ENCODE measurements at regions not wholly inside any gene's neighbourhood (a gene's known extent, or its start where the extent isn't known, plus 50 kb on each side); places are given as distances from the start of the nearest gene placed in this dataset.

GRCh38 chr16:6957681-6958080 is 375.0 kb upstream of the RBFOX1 start:
- CTCF ChIA-PET = no interaction called here
- H3K4me1 ChIP-seq (ENCODE audit: control insufficient read depth, insufficient read depth, low read length) = no peaks in the 10 kb centered on the region
- POLR2A ChIA-PET = no interaction called here
- H3K4me3 ChIP-seq (ENCODE audit: low read depth, low read length) = no peak overlapping the region
- H3K27ac ChIP-seq (ENCODE audit: extremely low read depth, low read depth, low read length) = no peak overlapping the region
- H3K9me3 ChIP-seq (ENCODE audit: control insufficient read depth, insufficient read depth, low read depth, low read length) = no peaks in the 10 kb centered on the region
- no peak for TF ChIP-seq ZNF747 (tag by site-specific recombination; IDR thresholded peaks at IDR 0.05)
- TF ChIP-seq ZFP3 (tag by site-specific recombination; IDR thresholded peaks at IDR 0.05; ENCODE audit: low read depth) = no peak
- no peak for TF ChIP-seq GFI1B (tag by site-specific recombination; IDR thresholded peaks at IDR 0.05)
- no peak for TF ChIP-seq ZSCAN4 (tag by site-specific recombination; IDR thresholded peaks at IDR 0.05)
- TF ChIP-seq ZNF174 (tag by site-specific recombination; IDR thresholded peaks at IDR 0.05) = no peak
- no peak for TF ChIP-seq ZNF623 (tag by site-specific recombination; IDR thresholded peaks at IDR 0.05)
- no peak for TF ChIP-seq ZNF621 (tag by site-specific recombination; IDR thresholded peaks at IDR 0.05)
- no peak for TF ChIP-seq ZNF280D (tag by site-specific recombination; IDR thresholded peaks at IDR 0.05)
- no peak for TF ChIP-seq ZNF391 (tag by site-specific recombination; IDR thresholded peaks at IDR 0.05; ENCODE audit: borderline replicate concordance, low read depth)
- TF ChIP-seq CTCF (tag by site-specific recombination; IDR thresholded peaks at IDR 0.05) = no peak
- H3K36me3 ChIP-seq (ENCODE audit: control insufficient read depth in 2 of 2, insufficient read depth in 1 of 2, low read length in 2 of 2) = no peaks in the 10 kb centered on the region

GRCh38 chr16:6956511-6956910 is 376.1 kb upstream of the RBFOX1 start:
- ChIA-PET CTCF (no interaction called here), POLR2A (no interaction called here)
- TF ChIP-seq SP2 (tag by site-specific recombination; IDR thresholded peaks at IDR 0.05) = no peak
- TF ChIP-seq ZSCAN18 (tag by site-specific recombination; IDR thresholded peaks at IDR 0.05) = no peak
- no peak for TF ChIP-seq TRIM28 (IDR thresholded peaks at IDR 0.05; ENCODE audit: borderline replicate concordance, low read length)
- no peak for TF ChIP-seq ZNF26 (tag by site-specific recombination; IDR thresholded peaks at IDR 0.05)
- TF ChIP-seq ZXDB (tag by site-specific recombination; IDR thresholded peaks at IDR 0.05) = no peak
- TF ChIP-seq ZNF518A (tag by site-specific recombination; conservative IDR thresholded peaks at IDR 0.05; ENCODE audit: low read depth) = no peak
- TF ChIP-seq ZNF133 (tag by site-specific recombination; IDR thresholded peaks at IDR 0.05) = no peak
- no peak for TF ChIP-seq ZNF426 (tag by site-specific recombination; IDR thresholded peaks at IDR 0.05)
- TF ChIP-seq GLI2 (tag by site-specific recombination; IDR thresholded peaks at IDR 0.05; ENCODE audit: borderline replicate concordance, low read depth) = no peak
- no peak for TF ChIP-seq ZNF132 (tag by site-specific recombination; IDR thresholded peaks at IDR 0.05; ENCODE audit: borderline replicate concordance)
- TF ChIP-seq ZNF302 (tag by site-specific recombination; IDR thresholded peaks at IDR 0.05; ENCODE audit: low read depth) = no peak
- Histone ChIP-seq H3K36me3 (ENCODE audit: control insufficient read depth in 2 of 2, insufficient read depth in 1 of 2, low read length in 2 of 2) (no peaks in the 10 kb centered on the region), H3K4me3 (ENCODE audit: low read depth, low read length) (no peak overlapping the region), H3K27ac (ENCODE audit: extremely low read depth, low read depth, low read length) (no peak overlapping the region), H3K9me3 (ENCODE audit: control insufficient read depth, insufficient read depth, low read depth, low read length) (no peaks in the 10 kb centered on the region), H3K4me1 (ENCODE audit: control insufficient read depth, insufficient read depth, low read length) (no peaks in the 10 kb centered on the region)

Measured in HEK293 (cell line).